ENCODE measurements at regions not wholly inside any gene's neighbourhood (a gene's known extent, or its start where the extent isn't known, plus 50 kb on each side); places are given as distances from the start of the nearest gene placed in this dataset.

GRCh38 chr11:97844016-97844415 lies 1176.7 kb upstream of the CNTN5 start:
- no peak for DNase-seq (ENCODE audit: extremely low read depth, low read depth)
- TF ChIP-seq, protein P1, sequence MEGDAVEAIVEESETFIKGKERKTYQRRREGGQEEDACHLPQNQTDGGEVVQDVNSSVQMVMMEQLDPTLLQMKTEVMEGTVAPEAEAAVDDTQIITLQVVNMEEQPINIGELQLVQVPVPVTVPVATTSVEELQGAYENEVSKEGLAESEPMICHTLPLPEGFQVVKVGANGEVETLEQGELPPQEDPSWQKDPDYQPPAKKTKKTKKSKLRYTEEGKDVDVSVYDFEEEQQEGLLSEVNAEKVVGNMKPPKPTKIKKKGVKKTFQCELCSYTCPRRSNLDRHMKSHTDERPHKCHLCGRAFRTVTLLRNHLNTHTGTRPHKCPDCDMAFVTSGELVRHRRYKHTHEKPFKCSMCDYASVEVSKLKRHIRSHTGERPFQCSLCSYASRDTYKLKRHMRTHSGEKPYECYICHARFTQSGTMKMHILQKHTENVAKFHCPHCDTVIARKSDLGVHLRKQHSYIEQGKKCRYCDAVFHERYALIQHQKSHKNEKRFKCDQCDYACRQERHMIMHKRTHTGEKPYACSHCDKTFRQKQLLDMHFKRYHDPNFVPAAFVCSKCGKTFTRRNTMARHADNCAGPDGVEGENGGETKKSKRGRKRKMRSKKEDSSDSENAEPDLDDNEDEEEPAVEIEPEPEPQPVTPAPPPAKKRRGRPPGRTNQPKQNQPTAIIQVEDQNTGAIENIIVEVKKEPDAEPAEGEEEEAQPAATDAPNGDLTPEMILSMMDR (IDR thresholded peaks at IDR 0.05; ENCODE audit: low read depth, low read length) = no peak

DNA sequence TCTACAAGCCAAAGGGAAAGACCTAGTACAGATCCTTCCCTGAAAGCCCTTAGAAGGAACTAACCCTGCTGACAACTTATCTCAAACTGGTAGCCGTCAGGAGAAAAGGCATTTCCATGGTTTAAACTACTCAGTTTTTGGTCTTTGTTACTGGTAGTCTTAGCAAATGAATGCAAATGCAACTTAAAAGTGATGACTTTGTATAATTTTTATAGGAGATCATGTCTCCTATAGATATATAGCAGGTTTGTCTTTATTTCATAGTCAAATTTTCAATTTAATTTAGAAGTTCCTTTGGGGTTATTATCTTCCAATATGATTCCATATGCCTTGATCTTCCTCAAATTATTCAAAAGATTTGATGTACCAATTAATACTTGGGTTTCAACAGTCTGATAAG lies 1173.0 kb upstream of the CNTN5 start:
- TF ChIP-seq, protein P1 (IDR thresholded peaks at IDR 0.05; ENCODE audit: low read depth, low read length) = no peak

GRCh38 chr11:97850701-97851100 lies 1170.0 kb upstream of the CNTN5 start:
- TF ChIP-seq, protein P1 (IDR thresholded peaks at IDR 0.05; ENCODE audit: low read depth, low read length) = no peak
- no peak for DNase-seq (ENCODE audit: extremely low read depth, low read depth)

More for the DNA sequence above, 1173.0 kb upstream of the CNTN5 start:
- no peak for DNase-seq (ENCODE audit: extremely low read depth, low read depth)

GRCh38 chr11:97854357-97854756 lies 1166.4 kb upstream of the CNTN5 start:
- TF ChIP-seq, protein P1 (IDR thresholded peaks at IDR 0.05; ENCODE audit: low read depth, low read length) = no peak
- DNase-seq (ENCODE audit: extremely low read depth, low read depth) = no peak

- no peak for DNase-seq (ENCODE audit: extremely low read depth, low read depth)
- TF ChIP-seq, protein P1 (IDR thresholded peaks at IDR 0.05; ENCODE audit: low read depth, low read length) = no peak
These were observed 1165.9 kb upstream of the CNTN5 start for GRCh38 chr11:97854877-97855276.

DNA sequence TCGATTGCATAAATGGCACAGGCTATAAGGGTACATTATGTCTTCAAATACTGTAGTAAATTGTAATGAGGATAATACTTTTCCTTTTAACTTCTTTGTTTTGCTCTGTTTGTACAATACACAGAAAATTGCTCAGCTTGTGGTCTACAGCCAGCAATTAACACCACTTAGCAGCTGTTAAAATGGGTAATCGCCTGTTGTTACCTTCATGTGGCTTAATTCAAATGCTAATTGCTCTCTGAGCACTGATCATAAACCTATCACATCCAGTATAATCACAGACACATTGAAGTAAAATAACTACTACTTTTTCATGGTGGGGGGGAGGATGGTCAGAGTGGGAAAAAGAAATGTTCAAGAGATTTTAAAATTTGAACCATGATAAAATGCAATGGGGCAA lies 1164.1 kb upstream of the CNTN5 start:
- no peak for DNase-seq (ENCODE audit: extremely low read depth, low read depth)

DNA sequence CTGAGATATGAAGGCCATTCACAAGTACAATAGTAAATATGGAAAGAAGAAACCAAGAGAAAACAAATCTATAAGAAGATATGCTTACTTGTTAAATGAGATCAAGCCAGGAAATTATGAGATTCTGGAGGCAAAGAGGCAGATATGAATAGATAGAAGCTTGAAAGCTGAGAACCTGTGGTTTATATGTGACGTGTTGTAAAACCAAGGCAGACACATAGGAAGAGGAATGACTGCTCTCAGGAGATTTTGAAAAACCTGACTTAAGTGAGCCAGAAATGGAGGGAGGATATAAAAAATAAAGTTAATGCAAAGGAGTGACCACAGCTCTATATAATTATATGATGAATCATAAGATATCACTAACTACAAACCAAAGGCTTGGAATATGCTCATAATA lies 1160.5 kb upstream of the CNTN5 start:
- TF ChIP-seq, protein P1 (IDR thresholded peaks at IDR 0.05; ENCODE audit: low read depth, low read length) = no peak
- no peak for DNase-seq (ENCODE audit: extremely low read depth, low read depth)

More for the DNA sequence above, 1164.1 kb upstream of the CNTN5 start:
- TF ChIP-seq, protein P1 (IDR thresholded peaks at IDR 0.05; ENCODE audit: low read depth, low read length) = no peak

Measured in AG09319 (cell line).